Trophoblast cell (in vitro differentiated cells and primary cell): ENCODE measurements at regions not wholly inside any gene's neighbourhood (a gene's known extent, or its start where the extent isn't known, plus 50 kb on each side); places are given as distances from the start of the nearest gene placed in this dataset.

ENCODE experiments used
- DNase-seq, 2 donors: peaks; one replicate each; pipeline ENCODE4 v3.0.0-alpha.2; 2016
- H2AFZ ChIP-seq: 2 replicates; pipeline ENCODE4 v1.6.1; 2013; ENCODE audit warnings: low read length, moderate library complexity, mild to moderate bottlenecking; ENCODE audit not compliant: insufficient read depth, poor library complexity
- H2AK5ac ChIP-seq: 2 replicates; pipeline ENCODE4 v1.6.1; 2013; ENCODE audit warnings: mild to moderate bottlenecking, low read length
- H2BK120ac ChIP-seq: 2 replicates; pipeline ENCODE4 v1.6.1; 2013; ENCODE audit warnings: low read length, mild to moderate bottlenecking, moderate library complexity; ENCODE audit not compliant: insufficient read depth, poor library complexity
- H2BK12ac ChIP-seq: 2 replicates; pipeline ENCODE4 v1.6.1; 2013; ENCODE audit warnings: mild to moderate bottlenecking, low read length, moderate library complexity
- H2BK5ac ChIP-seq: 2 replicates; pipeline ENCODE4 v1.6.1; 2013; ENCODE audit warnings: low read length, low read depth, moderate library complexity, mild to moderate bottlenecking; ENCODE audit not compliant: poor library complexity
- H3K14ac ChIP-seq: 2 replicates; pipeline ENCODE4 v1.6.1; 2013; ENCODE audit warnings: mild to moderate bottlenecking, low read length
- H3K18ac ChIP-seq: 2 replicates; pipeline ENCODE4 v1.6.1; 2013; ENCODE audit warnings: mild to moderate bottlenecking, low read length
- H3K23ac ChIP-seq: 2 replicates; pipeline ENCODE4 v1.6.1; 2013; ENCODE audit warnings: low read length
- H3K27ac ChIP-seq: 2 replicates; pipeline ENCODE4 v1.5.1; 2013; ENCODE audit warnings: low read depth, mild to moderate bottlenecking, inconsistent platforms, low read length, moderate library complexity
- H3K27me3 ChIP-seq: 2 replicates; pipeline ENCODE4 v1.6.1; 2013; ENCODE audit warnings: inconsistent platforms, mild to moderate bottlenecking, low read length, moderate library complexity; ENCODE audit not compliant: insufficient read depth
- H3K36me3 ChIP-seq, 2 experiments: 1 replicate in 1 of 2; 2 replicates in 1 of 2; pipeline ENCODE4 v1.6.1; 2013; ENCODE audit warnings: low read length in 2 of 2, mild to moderate bottlenecking in 2 of 2, moderate library complexity in 1 of 2; ENCODE audit not compliant: insufficient read depth in 2 of 2, control insufficient read depth in 1 of 2
- H3K4ac ChIP-seq: 2 replicates; pipeline ENCODE4 v1.6.1; 2013; ENCODE audit warnings: low read depth, mild to moderate bottlenecking, low read length, moderate library complexity
- H3K4me1 ChIP-seq, 2 experiments: 1 replicate in 1 of 2; 2 replicates in 1 of 2; pipeline ENCODE4 v1.6.1; 2013; ENCODE audit warnings: low read length in 2 of 2, mild to moderate bottlenecking in 2 of 2, moderate library complexity in 1 of 2; ENCODE audit not compliant: insufficient read depth in 2 of 2, control insufficient read depth in 1 of 2
- H3K4me2 ChIP-seq: 2 replicates; pipeline ENCODE4 v1.6.1; 2013; ENCODE audit warnings: inconsistent platforms, mild to moderate bottlenecking, low read length, moderate library complexity
- H3K4me3 ChIP-seq: 2 replicates; pipeline ENCODE4 v1.5.1; 2013; ENCODE audit warnings: mild to moderate bottlenecking, low read depth, low read length, inconsistent platforms
- H3K79me1 ChIP-seq: one replicate; pipeline ENCODE4 v1.6.1; 2013; ENCODE audit warnings: low read length
- H3K79me2 ChIP-seq: 2 replicates; pipeline ENCODE4 v1.6.1; 2013; ENCODE audit warnings: low read length, mild to moderate bottlenecking; ENCODE audit not compliant: control insufficient read depth, insufficient read depth, poor library complexity
- H3K9ac ChIP-seq: 2 replicates; pipeline ENCODE4 v1.6.1; 2013; ENCODE audit warnings: mild to moderate bottlenecking, low read length
- H3K9me3 ChIP-seq: 2 replicates; pipeline ENCODE4 v1.6.1; 2013; ENCODE audit warnings: low read depth, mild to moderate bottlenecking, control low read depth, inconsistent platforms, low read length; ENCODE audit not compliant: insufficient read depth
- H4K12ac ChIP-seq: 2 replicates; pipeline ENCODE4 v1.6.1; 2013; ENCODE audit warnings: low read depth, mild to moderate bottlenecking, low read length, moderate library complexity
- H4K8ac ChIP-seq: 2 replicates; pipeline ENCODE4 v1.6.1; 2013; ENCODE audit warnings: low read depth, mild to moderate bottlenecking, low read length, moderate library complexity
- H4K91ac ChIP-seq: one replicate; pipeline ENCODE4 v1.6.1; 2013; ENCODE audit warnings: low read depth, mild to moderate bottlenecking, low read length, moderate library complexity
- WGBS: extraction: QIAGEN DNeasy Blood & Tissue Kit; methylation state at CpG from one replicate; pipeline ENCODE4 v1.1.7; 2013; ENCODE audit warnings: missing lambda C conversion rate; ENCODE audit not compliant: insufficient read length, insufficient coverage; ENCODE audit errors: extremely low coverage; 5-methylcytosine and 5-hydroxymethylcytosine counted together

DNA sequence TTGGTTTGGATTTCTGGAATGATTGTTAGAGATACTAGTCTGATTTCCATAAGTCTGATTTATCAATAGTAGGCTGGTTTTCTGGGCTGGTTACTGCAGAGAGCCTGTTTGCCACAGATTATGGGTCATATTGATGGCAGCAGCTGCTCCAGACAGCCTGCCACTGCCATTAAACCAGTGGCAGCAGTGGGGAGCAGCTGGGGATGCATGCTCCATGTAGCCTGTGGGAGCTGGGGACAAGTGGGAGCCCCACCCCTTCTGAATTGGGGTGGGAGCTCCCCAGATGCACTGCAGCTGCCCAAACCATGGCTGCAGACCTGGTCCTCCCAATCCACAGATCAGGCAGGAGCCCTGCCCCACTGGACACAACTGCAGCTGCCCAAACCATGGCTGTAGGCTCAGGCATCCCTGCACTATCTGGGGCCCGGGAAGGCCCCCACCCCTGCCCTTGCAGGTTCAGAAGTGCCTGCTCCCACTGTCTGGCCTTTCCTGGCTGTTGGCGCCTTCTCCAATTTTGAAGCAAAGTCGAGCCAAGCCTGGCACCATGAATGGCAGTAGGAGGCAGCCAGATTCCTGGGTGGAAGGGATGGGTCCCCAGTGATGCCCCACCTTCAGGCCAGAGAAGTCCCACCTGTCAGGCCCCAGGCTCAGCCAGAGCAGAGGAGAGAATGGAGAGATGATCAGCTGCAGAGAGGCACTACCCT is 402.9 kb upstream of the TYRP1 start:
- Histone ChIP-seq H3K9ac (no peak overlapping the region), H3K4me1 (no peaks in the 10 kb centered on the region), H3K23ac (no peak overlapping the region), H3K18ac (no peak overlapping the region), H4K91ac (no peak overlapping the region), H2BK5ac (no peak overlapping the region), H2AK5ac (no peak overlapping the region), H4K8ac (no peak overlapping the region), H3K9me3 (no peaks in the 10 kb centered on the region), H3K14ac (no peak overlapping the region), H2AFZ (no peak overlapping the region), H3K36me3 (no peaks in the 10 kb centered on the region), H3K27ac (no peak overlapping the region), H3K4me3 (no peak overlapping the region), H4K12ac (no peak overlapping the region), H3K4ac (no peak overlapping the region), H3K79me2 (no peaks in the 10 kb centered on the region), H3K27me3 (no peaks in the 10 kb centered on the region), H2BK12ac (no peak overlapping the region), H3K4me2 (no peak overlapping the region), H3K79me1 (no peaks in the 10 kb centered on the region), H2BK120ac (no peak overlapping the region)
- no peak for DNase-seq
- WGBS, result no CpG with 5 or more reads among the region's 3 CpGs

DNA sequence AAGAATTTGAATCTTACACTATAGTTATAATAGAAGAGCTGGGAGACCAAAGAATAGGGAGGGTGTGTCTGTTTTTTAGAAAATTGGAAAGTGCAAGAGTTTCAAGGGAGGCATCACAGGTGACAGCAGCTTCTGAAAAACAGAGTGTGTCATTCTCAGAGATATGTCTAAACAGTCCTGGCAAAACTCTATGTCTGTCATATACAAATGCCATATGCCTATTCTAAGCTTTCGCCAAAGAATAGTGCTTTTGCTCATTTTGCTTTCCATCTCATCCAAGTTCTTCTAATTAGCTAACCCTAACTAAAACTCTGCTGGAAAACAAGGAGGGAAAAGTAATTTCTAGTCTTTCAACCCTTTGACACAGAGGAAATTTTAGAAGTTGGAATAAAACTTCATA is 388.0 kb upstream of the TYRP1 start:
- H3K79me2 ChIP-seq, result no peaks in the 10 kb centered on the region

GRCh38 chr9:12314589-12314988 is 378.6 kb upstream of the TYRP1 start:
- H3K36me3 ChIP-seq, result no peaks in the 10 kb centered on the region
- no peaks in the 10 kb centered on the region for H3K79me2 ChIP-seq
- H3K27ac ChIP-seq, result no peak overlapping the region
- H3K14ac ChIP-seq, result no peak overlapping the region
- no peak overlapping the region for H3K4ac ChIP-seq
- H4K8ac ChIP-seq, result no peak overlapping the region
- H2AK5ac ChIP-seq, result no peak overlapping the region
- H3K18ac ChIP-seq, result no peak overlapping the region
- no peak overlapping the region for H2BK12ac ChIP-seq
- no peak overlapping the region for H3K9ac ChIP-seq
- no peaks in the 10 kb centered on the region for H3K27me3 ChIP-seq
- H3K4me3 ChIP-seq, result no peak overlapping the region
- H2AFZ ChIP-seq, result no peak overlapping the region
- H4K91ac ChIP-seq, result no peak overlapping the region
- no peaks in the 10 kb centered on the region for H3K79me1 ChIP-seq
- DNase-seq, result no peak
- H2BK5ac ChIP-seq, result no peak overlapping the region
- H3K23ac ChIP-seq, result no peak overlapping the region
- H4K12ac ChIP-seq, result no peak overlapping the region
- H3K4me1 ChIP-seq, result no peaks in the 10 kb centered on the region
- no CpG with 5 or more reads among the region's 4 CpGs for WGBS
- H2BK120ac ChIP-seq, result no peak overlapping the region
- no peak overlapping the region for H3K4me2 ChIP-seq
- peaks cover 4% of the 10 kb centered on the region for H3K9me3 ChIP-seq

More for the DNA sequence above, 388.0 kb upstream of the TYRP1 start:
- Histone ChIP-seq H3K36me3 (no peaks in the 10 kb centered on the region), H3K4me3 (no peak overlapping the region), H2BK12ac (no peak overlapping the region), H2BK5ac (no peak overlapping the region), H3K14ac (no peak overlapping the region), H3K23ac (no peak overlapping the region), H4K8ac (no peak overlapping the region), H3K4me1 (no peaks in the 10 kb centered on the region), H2AFZ (no peak overlapping the region), H3K79me1 (no peaks in the 10 kb centered on the region), H4K91ac (no peak overlapping the region), H3K18ac (no peak overlapping the region), H3K27ac (no peak overlapping the region), H3K9ac (no peak overlapping the region), H4K12ac (no peak overlapping the region), H3K4me2 (no peak overlapping the region), H3K27me3 (no peaks in the 10 kb centered on the region), H3K4ac (no peak overlapping the region), H2BK120ac (no peak overlapping the region), H3K9me3 (no peaks in the 10 kb centered on the region), H2AK5ac (no peak overlapping the region)
- DNase-seq, result no peak
- no CpG with 5 or more reads among the region's 1 CpG for WGBS

DNA sequence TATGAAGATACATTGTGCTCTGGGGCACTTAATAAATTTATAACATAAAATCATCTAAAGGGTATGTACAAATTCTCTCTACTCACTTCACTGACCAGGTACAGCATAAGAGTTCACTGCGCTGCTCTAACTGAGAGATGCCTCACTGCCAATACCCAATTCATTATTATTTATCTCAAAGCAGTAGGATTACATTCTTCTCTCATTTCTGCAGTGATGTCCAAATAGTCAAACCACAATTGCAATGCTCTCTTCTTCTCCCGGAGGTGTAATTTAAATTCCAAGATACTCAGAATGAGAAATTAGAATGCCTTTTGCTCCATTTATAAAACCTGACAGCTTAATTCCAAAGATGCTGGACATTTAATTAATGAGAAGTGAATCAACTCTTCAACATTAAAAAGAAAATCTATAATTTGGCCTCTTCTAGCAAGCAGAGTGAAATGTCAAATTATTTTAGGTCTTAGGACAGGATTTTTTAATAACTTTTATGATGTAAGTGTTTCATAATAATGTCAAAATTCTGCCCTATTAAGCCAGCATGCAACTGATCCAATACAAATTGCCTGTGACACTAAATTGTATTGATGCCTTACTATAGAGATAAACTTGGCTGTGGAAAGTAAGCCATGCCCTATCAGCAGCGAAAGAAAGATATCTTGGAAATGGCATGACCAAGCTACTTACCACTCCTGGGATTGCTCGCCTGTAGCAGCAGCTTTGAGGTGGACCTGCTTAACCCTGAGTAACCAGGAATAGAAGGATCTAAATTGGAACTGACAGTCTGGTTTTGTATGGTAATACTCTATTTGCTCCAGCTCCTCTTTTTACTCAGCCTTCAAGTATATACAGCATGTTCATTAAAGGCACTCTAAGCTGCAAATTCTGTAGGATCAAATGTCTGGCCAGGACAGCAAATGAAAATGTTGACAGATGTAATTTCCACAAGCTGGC is 374.2 kb upstream of the TYRP1 start:
- Histone ChIP-seq H2BK120ac (no peak overlapping the region), H3K4me2 (no peak overlapping the region), H3K23ac (no peak overlapping the region), H2AFZ (no peak overlapping the region), H2BK12ac (no peak overlapping the region), H3K27me3 (no peaks in the 10 kb centered on the region), H3K79me1 (no peaks in the 10 kb centered on the region), H3K79me2 (no peaks in the 10 kb centered on the region), H3K14ac (no peak overlapping the region), H4K12ac (no peak overlapping the region), H4K8ac (no peak overlapping the region), H3K27ac (no peak overlapping the region), H4K91ac (no peak overlapping the region), H2AK5ac (no peak overlapping the region), H3K9ac (no peak overlapping the region), H3K36me3 (no peaks in the 10 kb centered on the region), H3K4ac (no peak overlapping the region), H3K9me3 (peaks cover 4% of the 10 kb centered on the region), H3K18ac (no peak overlapping the region), H3K4me3 (no peak overlapping the region), H2BK5ac (no peak overlapping the region), H3K4me1 (no peaks in the 10 kb centered on the region)
- WGBS, result no CpG with 5 or more reads among the region's 4 CpGs
- DNase-seq, result no peak
